Right cardiac atrium (tissue), 5 donors: ENCODE measurements at regions not wholly inside any gene's neighbourhood (a gene's known extent, or its start where the extent isn't known, plus 50 kb on each side); places are given as distances from the start of the nearest gene placed in this dataset.

ENCODE experiments used
- ATAC-seq, 2 donors: fragments of 200-7000 bp; cut with Tn5 transposase; one replicate each; pipeline versions ENCODE4 v1.8.0 to v1.9.1; 2020; ENCODE audit warnings: moderate library complexity in 2 of 2, mild to moderate bottlenecking in 1 of 2
- DNase-seq, 3 donors: peaks; one replicate each; pipeline ENCODE4 v3.0.0-alpha.2; 2020
- H3K27ac ChIP-seq: one replicate; pipeline ENCODE4 v1.5.1; 2013; ENCODE audit warnings: mild to moderate bottlenecking, low read length, control low read depth, moderate library complexity
- H3K27me3 ChIP-seq: one replicate; pipeline ENCODE4 v1.6.1; 2013; ENCODE audit not compliant: control insufficient read depth, insufficient read depth
- H3K4me1 ChIP-seq: one replicate; pipeline ENCODE4 v1.6.1; 2013; ENCODE audit warnings: low read length; ENCODE audit not compliant: control insufficient read depth, insufficient read depth
- H3K4me3 ChIP-seq: one replicate; pipeline ENCODE4 v1.5.1; 2013; ENCODE audit warnings: low read length, control low read depth
- H3K9me3 ChIP-seq: one replicate; pipeline ENCODE4 v1.6.1; 2013; ENCODE audit warnings: low read length; ENCODE audit not compliant: control insufficient read depth
- WGBS: extraction: QIAGEN DNeasy Blood & Tissue Kit; methylation state at CpG from one replicate; pipeline ENCODE4 v1.1.7; 2013; 5-methylcytosine and 5-hydroxymethylcytosine counted together
- intact Hi-C, 4 donors: fragments of 100-400 bp; cut with DNase I; formaldehyde crosslinking; loops; one replicate each; pipeline versions ENCODE4 v1.11.0 to v1.14.0; 2022 to 2023
- donor health status: healthy with polysubstance abuse.
- donor health status: DM: no; HTN: yes; CAD: no.
- donor health status: DM: no; HTN: no; CAD: no.
- donor health status: DM: no; HTN: yes; CAD: no; lungs with severe emphysema.
- donor health status: DM: yes; HTN: yes; CAD: no.

- no peak overlapping the region for H3K4me3 ChIP-seq
- no peaks in the 10 kb centered on the region for H3K4me1 ChIP-seq
- peak; percentile 57 to 84 for ATAC-seq
- intact Hi-C loops: loop anchor here in 1 of 4 donors (5.0 kb wide), 1 partner anchor 237 kb away; no protein-coding TSS in a partner anchor
- H3K9me3 ChIP-seq: no peaks in the 10 kb centered on the region
- WGBS: 44% methylated on average over 6 of the region's 6 CpGs
- H3K27ac ChIP-seq: no peak overlapping the region
- H3K27me3 ChIP-seq: no peaks in the 10 kb centered on the region
- DNase-seq: peak in 1 of 3 donors; percentile 43
These were observed 69.7 kb upstream of the TOX2 start for GRCh38 chr20:43844778-43845614.

DNA sequence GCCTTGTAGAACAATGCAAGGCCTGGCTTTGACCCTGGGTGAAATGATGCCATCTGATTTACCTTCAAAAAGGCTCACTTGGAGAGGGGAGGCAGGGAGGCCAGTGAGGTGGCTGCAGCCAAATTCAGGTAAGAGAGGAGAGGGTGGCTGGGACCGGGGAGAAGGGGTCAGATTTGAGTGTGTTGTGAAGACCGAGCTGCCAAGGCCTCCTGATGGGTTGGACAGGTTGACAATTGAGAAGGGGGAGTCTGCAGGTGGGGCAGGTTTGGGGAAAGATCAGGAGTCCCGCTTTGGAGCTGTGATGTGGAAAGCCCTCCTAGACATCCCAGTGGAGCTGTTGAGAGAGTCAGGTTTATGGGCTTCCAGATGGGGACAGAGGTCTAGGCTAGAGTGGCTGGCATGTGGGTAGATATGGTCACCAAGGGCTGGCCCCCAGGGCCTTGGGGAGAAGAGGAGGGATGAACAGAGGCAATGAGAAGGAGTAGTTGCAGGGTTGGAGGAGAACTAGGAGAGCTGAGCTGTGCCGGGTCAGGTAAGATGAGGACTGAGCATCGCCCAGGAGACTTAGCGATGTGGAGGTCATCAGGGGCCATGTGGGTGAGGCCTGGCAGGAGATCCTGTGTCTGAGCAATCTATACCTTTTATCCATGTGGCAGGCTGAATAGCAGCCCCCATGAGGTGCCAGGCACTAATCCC, 70.5 kb upstream of the TOX2 start:
- H3K27me3 ChIP-seq: no peaks in the 10 kb centered on the region
- H3K9me3 ChIP-seq: no peaks in the 10 kb centered on the region
- H3K4me3 ChIP-seq: no peak overlapping the region
- H3K4me1 ChIP-seq: no peaks in the 10 kb centered on the region
- WGBS: 92% methylated on average over 6 of the region's 6 CpGs
- H3K27ac ChIP-seq: no peak overlapping the region
- ATAC-seq: no peak
- intact Hi-C loops: no loop called here
- no peak for DNase-seq

DNA sequence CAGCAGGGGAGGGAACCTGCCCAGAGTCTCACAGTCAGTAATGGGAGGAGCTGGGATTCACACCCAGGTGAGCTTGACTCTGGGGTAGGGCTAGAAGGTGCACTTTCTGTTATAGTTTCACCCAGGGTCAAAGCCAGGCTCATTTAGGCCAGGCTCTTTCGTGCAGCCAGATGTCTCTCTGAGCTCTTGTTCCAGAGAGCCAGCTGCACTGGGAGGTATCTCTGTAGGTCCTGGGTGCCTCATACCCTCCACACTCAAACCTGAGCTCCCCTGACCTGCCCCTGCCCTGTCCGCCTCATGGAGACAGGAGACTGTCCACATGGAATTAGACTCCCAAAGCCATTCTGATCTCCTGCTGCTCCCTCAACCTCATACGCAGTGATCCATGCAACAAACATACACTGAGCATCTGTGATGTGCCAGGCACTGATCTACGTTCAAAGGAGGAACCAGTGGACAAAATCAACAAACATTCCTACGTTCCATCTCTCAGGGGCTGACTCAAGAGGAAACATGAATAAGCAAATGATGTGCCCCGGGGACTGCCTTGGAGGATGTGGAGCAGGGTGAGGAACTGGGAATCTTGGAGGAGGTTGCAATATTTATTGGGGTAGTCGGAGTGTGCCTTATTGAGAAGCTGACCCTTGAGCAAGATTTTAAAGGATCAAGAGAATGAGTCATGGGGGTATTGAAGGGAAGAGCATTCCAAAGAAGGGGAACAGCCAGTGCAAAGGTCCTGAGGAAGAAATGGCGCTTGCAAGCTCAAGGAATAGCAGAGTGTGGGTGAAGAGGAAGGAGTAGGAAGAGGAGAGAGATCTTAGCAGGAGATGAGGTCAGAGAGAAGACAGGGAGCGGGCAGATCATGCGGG, 71.3 kb upstream of the TOX2 start:
- intact Hi-C loops: no loop called here
- WGBS: 71% methylated on average over 10 of the region's 10 CpGs
- DNase-seq: no peak

DNA sequence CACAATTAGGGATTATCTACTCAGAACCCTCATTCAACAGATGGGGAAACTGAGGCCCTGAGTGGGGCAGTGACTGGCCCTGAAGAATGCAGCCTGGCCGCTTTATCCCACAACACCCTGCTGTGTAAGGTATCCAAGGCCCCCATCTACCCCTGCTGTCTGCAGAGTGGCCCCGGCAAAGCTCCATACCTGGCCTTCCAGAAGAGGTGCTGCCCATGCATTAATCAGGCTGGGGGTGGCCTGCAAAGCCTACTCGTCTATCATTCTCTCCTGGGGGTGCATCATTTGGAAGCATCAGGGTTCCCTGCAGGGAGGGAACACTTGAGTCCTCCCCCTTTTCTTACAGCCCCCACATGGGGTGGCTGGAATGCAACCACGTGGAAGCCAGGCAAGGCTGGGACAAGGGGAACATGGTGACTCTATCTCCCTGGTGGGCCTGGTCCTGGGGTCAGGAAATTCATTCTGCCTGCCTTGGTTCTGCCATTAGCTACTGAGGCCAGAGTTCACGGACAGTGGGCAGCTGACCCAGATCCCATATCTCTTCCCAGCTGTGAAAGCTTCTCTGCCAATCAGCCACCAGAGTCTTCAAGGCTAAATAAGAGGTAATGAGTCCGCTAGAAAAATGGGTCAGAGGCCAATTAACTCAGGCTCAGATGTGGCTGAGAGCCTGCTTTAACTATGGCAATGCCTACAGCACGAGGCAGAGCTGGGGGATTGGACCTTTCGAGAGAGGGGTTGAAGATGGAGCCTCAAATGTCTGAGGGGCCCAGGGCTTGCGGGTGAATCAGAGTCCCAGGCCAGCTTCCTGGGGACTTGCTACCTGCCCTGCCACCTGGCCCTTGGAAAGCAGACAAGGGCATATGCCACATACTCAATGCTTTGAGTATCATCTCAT, 72.3 kb upstream of the TOX2 start:
- H3K27ac ChIP-seq: no peak overlapping the region
- 65% methylated on average over 9 of the region's 9 CpGs for WGBS
- DNase-seq (no peak), ATAC-seq (no peak)
- no peaks in the 10 kb centered on the region for H3K4me1 ChIP-seq
- H3K27me3 ChIP-seq: no peaks in the 10 kb centered on the region
- intact Hi-C loops: no loop called here
- H3K9me3 ChIP-seq: no peaks in the 10 kb centered on the region
- no peak overlapping the region for H3K4me3 ChIP-seq

More for the DNA sequence above, 71.3 kb upstream of the TOX2 start:
- H3K4me1 ChIP-seq: no peaks in the 10 kb centered on the region
- no peak overlapping the region for H3K27ac ChIP-seq
- ATAC-seq: no peak
- no peaks in the 10 kb centered on the region for H3K9me3 ChIP-seq
- H3K27me3 ChIP-seq: no peaks in the 10 kb centered on the region
- no peak overlapping the region for H3K4me3 ChIP-seq

- Histone ChIP-seq H3K4me3 (no peak overlapping the region), H3K9me3 (no peaks in the 10 kb centered on the region), H3K27ac (no peak overlapping the region), H3K27me3 (no peaks in the 10 kb centered on the region), H3K4me1 (no peaks in the 10 kb centered on the region)
- ATAC-seq (no peak), DNase-seq (no peak)
- 70% methylated on average over 11 of the region's 11 CpGs for WGBS
- intact Hi-C loops: no loop called here
These were observed 74.1 kb upstream of the TOX2 start for GRCh38 chr20:43840382-43841070.

- H3K4me1 ChIP-seq: no peaks in the 10 kb centered on the region
- no peak for ATAC-seq
- H3K27me3 ChIP-seq: no peaks in the 10 kb centered on the region
- 81% methylated on average over 4 of the region's 4 CpGs for WGBS
- H3K27ac ChIP-seq: no peak overlapping the region
- no peaks in the 10 kb centered on the region for H3K9me3 ChIP-seq
- no peak overlapping the region for H3K4me3 ChIP-seq
- intact Hi-C loops: loop anchor here in 1 of 4 donors (10.0 kb wide), 1 partner anchor 85 kb away; no protein-coding TSS in a partner anchor
- no peak for DNase-seq
These were observed 74.9 kb upstream of the TOX2 start for GRCh38 chr20:43839793-43840199.

DNA sequence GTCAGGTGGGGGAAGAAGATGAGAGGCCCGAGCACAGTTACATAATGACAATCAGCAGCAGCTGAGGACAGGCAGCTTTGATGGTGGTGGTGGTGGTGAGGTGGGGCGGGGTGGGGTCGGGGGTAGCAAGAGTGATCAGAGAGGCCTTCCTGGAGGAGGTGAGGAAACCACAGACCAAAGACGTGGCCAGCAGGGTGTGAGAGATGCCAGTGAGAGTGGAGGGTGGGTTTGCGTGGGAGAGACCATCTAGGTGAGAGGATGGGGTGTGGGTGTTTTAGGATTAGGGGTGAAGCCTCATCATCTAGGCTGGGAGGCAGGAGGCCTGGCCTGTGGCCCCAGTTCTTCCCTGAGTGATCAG, 76.0 kb upstream of the TOX2 start:
- Histone ChIP-seq H3K4me1 (no peaks in the 10 kb centered on the region), H3K27ac (no peak overlapping the region), H3K9me3 (no peaks in the 10 kb centered on the region), H3K4me3 (no peak overlapping the region), H3K27me3 (no peaks in the 10 kb centered on the region)
- DNase-seq (no peak), ATAC-seq (no peak)
- 68% methylated on average over 5 of the region's 5 CpGs for WGBS
- intact Hi-C loops: loop anchor here in 1 of 4 donors (10.0 kb wide), 1 partner anchor 84 kb away; no protein-coding TSS in a partner anchor

GRCh38 chr20:43837856-43838702, 76.6 kb upstream of the TOX2 start:
- Histone ChIP-seq H3K27me3 (no peaks in the 10 kb centered on the region), H3K4me3 (no peak overlapping the region), H3K4me1 (no peaks in the 10 kb centered on the region), H3K9me3 (no peaks in the 10 kb centered on the region), H3K27ac (no peak overlapping the region)
- DNase-seq (no peak), ATAC-seq (no peak)
- 83% methylated on average over 14 of the region's 14 CpGs for WGBS
- intact Hi-C loops: loop anchor here in 1 of 4 donors (10.0 kb wide), 1 partner anchor 83 kb away; no protein-coding TSS in a partner anchor

DNA sequence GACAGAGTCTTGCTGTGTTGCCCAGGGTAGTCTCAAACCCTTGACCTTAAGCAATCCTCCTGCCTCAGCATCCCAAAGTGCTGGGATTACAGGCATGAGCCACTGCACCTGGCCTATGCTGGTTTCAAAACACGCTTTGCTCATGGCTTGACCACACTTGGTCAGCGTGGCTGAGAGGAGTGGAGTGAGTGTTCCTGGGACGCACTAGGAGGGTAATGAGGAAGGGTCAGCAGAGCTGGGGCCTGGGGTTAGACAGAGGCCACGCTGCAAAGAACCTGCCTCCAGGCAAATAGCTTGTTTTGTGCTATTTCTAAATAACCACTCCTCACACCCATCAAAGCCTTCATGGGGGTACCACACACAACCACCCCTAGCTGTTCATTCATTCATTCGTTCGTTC, 77.9 kb upstream of the TOX2 start:
- 92% methylated on average over 6 of the region's 6 CpGs for WGBS
- H3K27me3 ChIP-seq: no peaks in the 10 kb centered on the region
- ATAC-seq: no peak

More for the DNA sequence above, 77.9 kb upstream of the TOX2 start:
- H3K9me3 ChIP-seq: no peaks in the 10 kb centered on the region
- no peak for DNase-seq
- intact Hi-C loops: loop anchor here in 1 of 4 donors (10.0 kb wide), 1 partner anchor 82 kb away; no protein-coding TSS in a partner anchor
- H3K4me1 ChIP-seq: no peaks in the 10 kb centered on the region
- H3K4me3 ChIP-seq: no peak overlapping the region
- no peak overlapping the region for H3K27ac ChIP-seq
